Fibroblast of lung (primary cell): ENCODE measurements at regions not wholly inside any gene's neighbourhood (a gene's known extent, or its start where the extent isn't known, plus 50 kb on each side); places are given as distances from the start of the nearest gene placed in this dataset.

Experiments
- EZH2 ChIP-seq: IDR thresholded peaks from 2 replicates; pipeline ENCODE4 v1.5.1; 2012; ENCODE audit warnings: low read length, control low read depth, mild to moderate bottlenecking; ENCODE audit errors: missing control alignments
- TF ChIP-seq, protein P1 (sequence below), 2 donors: IDR thresholded peaks in 1 of 2; conservative IDR thresholded peaks in 1 of 2; 1 replicate in 1 of 2; 2 replicates in 1 of 2; pipeline ENCODE4 v1.5.1; 2011 to 2012; ENCODE audit warnings: low read length in 2 of 2, control low read depth in 1 of 2, inconsistent platforms in 1 of 2, low read depth in 1 of 2, mild to moderate bottlenecking in 1 of 2

DNA sequence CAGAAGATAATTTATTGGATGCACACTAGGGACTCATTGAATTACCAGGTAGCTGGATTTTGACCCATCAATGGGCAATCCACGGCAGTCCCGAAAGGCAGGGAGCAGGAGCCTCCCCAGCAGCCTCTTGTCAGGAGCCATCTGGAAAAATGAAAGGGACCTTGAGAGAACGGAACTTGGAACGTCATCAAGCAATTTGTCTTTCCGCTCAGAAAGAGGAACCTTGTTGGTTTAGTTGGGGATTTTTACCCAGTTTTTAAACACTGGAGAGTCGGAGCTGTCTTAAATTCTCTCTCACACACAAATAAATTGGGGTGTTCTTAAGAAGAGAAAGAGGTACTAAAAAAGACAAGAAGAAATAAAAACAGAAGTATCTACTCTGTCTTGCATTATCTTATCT lies 1351.7 kb upstream of the TMEM132C start:
- no peak for TF ChIP-seq EZH2
- TF ChIP-seq, protein P1, sequence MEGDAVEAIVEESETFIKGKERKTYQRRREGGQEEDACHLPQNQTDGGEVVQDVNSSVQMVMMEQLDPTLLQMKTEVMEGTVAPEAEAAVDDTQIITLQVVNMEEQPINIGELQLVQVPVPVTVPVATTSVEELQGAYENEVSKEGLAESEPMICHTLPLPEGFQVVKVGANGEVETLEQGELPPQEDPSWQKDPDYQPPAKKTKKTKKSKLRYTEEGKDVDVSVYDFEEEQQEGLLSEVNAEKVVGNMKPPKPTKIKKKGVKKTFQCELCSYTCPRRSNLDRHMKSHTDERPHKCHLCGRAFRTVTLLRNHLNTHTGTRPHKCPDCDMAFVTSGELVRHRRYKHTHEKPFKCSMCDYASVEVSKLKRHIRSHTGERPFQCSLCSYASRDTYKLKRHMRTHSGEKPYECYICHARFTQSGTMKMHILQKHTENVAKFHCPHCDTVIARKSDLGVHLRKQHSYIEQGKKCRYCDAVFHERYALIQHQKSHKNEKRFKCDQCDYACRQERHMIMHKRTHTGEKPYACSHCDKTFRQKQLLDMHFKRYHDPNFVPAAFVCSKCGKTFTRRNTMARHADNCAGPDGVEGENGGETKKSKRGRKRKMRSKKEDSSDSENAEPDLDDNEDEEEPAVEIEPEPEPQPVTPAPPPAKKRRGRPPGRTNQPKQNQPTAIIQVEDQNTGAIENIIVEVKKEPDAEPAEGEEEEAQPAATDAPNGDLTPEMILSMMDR (conservative IDR thresholded peaks at IDR 0.05 in 1 of 2, IDR thresholded peaks at IDR 0.05 in 1 of 2; ENCODE audit: low read depth in 1 of 2, low read length in 2 of 2) = no peak
